NCI-H524 (cell line): ENCODE measurements at regions not wholly inside any gene's neighbourhood (a gene's known extent, or its start where the extent isn't known, plus 50 kb on each side); places are given as distances from the start of the nearest gene placed in this dataset.
"Not testable (repeated sequence)": the region's sequence is repeated elsewhere in the genome, so short reads cannot be mapped to it uniquely, and the experiment has no call there.

ENCODE experiments used
- DNase-seq, 2 experiments: peaks; one replicate each; lab custom pipeline; 2025; lab: John Stamatoyannopoulos, UW

- DNase-seq = no peak
Measured at GRCh38 chr14:83173687-83174086, 1640.0 kb upstream of the SEL1L start.

- DNase-seq = no peak
Measured at GRCh38 chr14:83184531-83184930, 1650.9 kb upstream of the SEL1L start.

GRCh38 chr14:83188311-83188710 is 1654.7 kb upstream of the SEL1L start:
- DNase-seq = not testable (repeated sequence)

- DNase-seq = no peak
Measured at GRCh38 chr14:83196236-83196635, 1662.6 kb upstream of the SEL1L start.

GRCh38 chr14:83197271-83197670 is 1663.6 kb upstream of the SEL1L start:
- DNase-seq = no peak

GRCh38 chr14:83207550-83207949 is 1673.9 kb upstream of the SEL1L start:
- no peak for DNase-seq

GRCh38 chr14:83208341-83208740 is 1674.7 kb upstream of the SEL1L start:
- no peak for DNase-seq

GRCh38 chr14:83217492-83217891 is 1683.8 kb upstream of the SEL1L start:
- DNase-seq = no peak

- DNase-seq = no peak
Measured at GRCh38 chr14:83247924-83248639, 1714.4 kb upstream of the SEL1L start.

GRCh38 chr14:83251402-83251801 is 1717.7 kb upstream of the SEL1L start:
- DNase-seq = no peak

GRCh38 chr14:83253870-83254269 is 1720.2 kb upstream of the SEL1L start:
- no peak for DNase-seq

GRCh38 chr14:83255015-83255726 is 1721.5 kb upstream of the SEL1L start:
- no peak for DNase-seq

GRCh38 chr14:83255727-83256090 is 1722.1 kb upstream of the SEL1L start:
- no peak for DNase-seq

- no peak for DNase-seq
Measured at GRCh38 chr14:83257466-83258439, 1724.1 kb upstream of the SEL1L start.

- no peak for DNase-seq
Measured at GRCh38 chr14:83260751-83261150, 1727.1 kb upstream of the SEL1L start.

- DNase-seq = no peak
Measured at GRCh38 chr14:83269583-83269982, 1735.9 kb upstream of the SEL1L start.

GRCh38 chr14:83271663-83272062 is 1738.0 kb upstream of the SEL1L start:
- no peak for DNase-seq

- DNase-seq = no peak
Measured at GRCh38 chr14:83280719-83281118, 1747.1 kb upstream of the SEL1L start.

GRCh38 chr14:83282706-83283105 is 1749.1 kb upstream of the SEL1L start:
- no peak for DNase-seq

- DNase-seq = no peak
Measured at GRCh38 chr14:83287300-83287699, 1753.6 kb upstream of the SEL1L start.

GRCh38 chr14:83289390-83289789 is 1755.7 kb upstream of the SEL1L start:
- DNase-seq = no peak

- DNase-seq = no peak
Measured at GRCh38 chr14:83289896-83290295, 1756.2 kb upstream of the SEL1L start.

- no peak for DNase-seq
Measured at GRCh38 chr14:83290447-83290846, 1756.8 kb upstream of the SEL1L start.
